Breast epithelium (tissue), 4 donors: ENCODE measurements at regions not wholly inside any gene's neighbourhood (a gene's known extent, or its start where the extent isn't known, plus 50 kb on each side); places are given as distances from the start of the nearest gene placed in this dataset.

Experiments used
- DNase-seq, 2 donors: peaks; one replicate each; pipeline ENCODE4 v3.0.0-alpha.2; 2019; ENCODE audit warnings: low spot score in 2 of 2
- H3K27ac ChIP-seq, 2 donors: fragments of 200-600 bp; sonication (generic) in 1 of 2; one replicate each; pipeline ENCODE4 v1.5.1; 2016 to 2019; ENCODE audit warnings: mild to moderate bottlenecking in 1 of 2
- H3K27me3 ChIP-seq, 2 donors: fragments of 200-600 bp; sonication (generic) in 1 of 2; one replicate each; pipeline versions ENCODE4 v1.5.1 to v1.6.0; 2017 to 2019; ENCODE audit warnings: control low read depth in 1 of 2, mild to moderate bottlenecking in 1 of 2
- H3K36me3 ChIP-seq: fragments of 200-600 bp; one replicate; pipeline ENCODE4 v1.5.1; 2019
- H3K4me1 ChIP-seq, 2 donors: fragments of 200-600 bp; sonication (generic); one replicate each; pipeline ENCODE4 v1.5.1; 2016 to 2019; ENCODE audit warnings: control low read depth in 1 of 2
- H3K4me3 ChIP-seq, 3 donors: fragments of 200-600 bp; sonication (generic); 1 replicate in 2 of 3; 2 replicates in 1 of 3; pipeline ENCODE4 v1.5.1; 2016 to 2019; ENCODE audit warnings: mild to moderate bottlenecking in 3 of 3, moderate library complexity in 2 of 3
- H3K9me3 ChIP-seq, 2 donors: fragments of 200-600 bp; sonication (generic) in 1 of 2; one replicate each; pipeline ENCODE4 v1.5.1; 2016 to 2019; ENCODE audit warnings: control low read depth in 1 of 2
- CTCF ChIP-seq, 3 donors: fragments of 450-650 bp; IDR thresholded peaks; one replicate each; pipeline ENCODE4 v1.5.1; 2016 to 2017; ENCODE audit warnings: antibody characterized with exemption in 3 of 3, mild to moderate bottlenecking in 3 of 3, moderate library complexity in 3 of 3
- POLR2A ChIP-seq: fragments of 450-650 bp; IDR thresholded peaks from one replicate; pipeline ENCODE4 v1.6.1; 2016; ENCODE audit warnings: antibody characterized with exemption, mild to moderate bottlenecking, moderate library complexity
- POLR2AphosphoS5 ChIP-seq, 3 donors: sonication (generic); formaldehyde crosslinking; IDR thresholded peaks; one replicate each; pipeline ENCODE4 v1.6.1; 2017; ENCODE audit warnings: antibody characterized with exemption in 3 of 3
- intact Hi-C: fragments of 100-400 bp; cut with DNase I; formaldehyde crosslinking; loops from one replicate; pipeline ENCODE4 v1.15.1; 2023; ENCODE audit warnings: low total_unique reads

- no peaks in the 10 kb centered on the region for H3K9me3 ChIP-seq
- H3K27ac ChIP-seq, result no peak overlapping the region
- no peaks in the 10 kb centered on the region for H3K4me1 ChIP-seq
- DNase-seq, result no peak
- intact Hi-C loops, result no loop called here
- no peaks in the 10 kb centered on the region for H3K36me3 ChIP-seq
- TF ChIP-seq POLR2A (no peak), POLR2AphosphoS5 (IDR thresholded peaks at IDR 0.05) (no peak), CTCF (IDR thresholded peaks at IDR 0.05) (no peak)
- no peak overlapping the region for H3K4me3 ChIP-seq
- no peaks in the 10 kb centered on the region for H3K27me3 ChIP-seq
These were observed 158.8 kb upstream of the SMIM21 start for GRCh38 chr18:75586130-75586889.

DNA sequence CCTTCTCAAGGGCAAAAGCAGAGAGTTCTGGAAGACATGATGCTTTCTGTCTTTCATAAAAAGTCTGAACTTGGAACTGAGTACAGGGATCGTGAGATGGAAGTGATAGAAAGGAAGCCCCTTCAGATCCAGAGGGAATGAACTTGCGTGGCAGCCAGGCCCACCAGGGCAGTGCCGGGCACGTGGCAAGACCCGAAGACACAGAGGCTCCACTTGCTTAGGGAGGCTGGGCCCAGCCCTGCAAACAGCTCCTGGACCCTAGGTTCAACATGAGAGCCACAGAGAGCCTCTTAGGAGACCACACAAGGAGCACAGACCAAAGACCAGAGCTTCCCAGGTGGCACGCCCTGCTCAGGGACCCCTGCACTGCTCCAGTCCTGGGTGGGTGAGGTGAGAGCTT lies 155.4 kb upstream of the SMIM21 start:
- H3K27me3 ChIP-seq, result no peaks in the 10 kb centered on the region
- intact Hi-C loops, result no loop called here
- no peaks in the 10 kb centered on the region for H3K36me3 ChIP-seq
- H3K27ac ChIP-seq, result no peak overlapping the region
- H3K9me3 ChIP-seq, result no peaks in the 10 kb centered on the region
- DNase-seq, result no peak
- TF ChIP-seq CTCF (IDR thresholded peaks at IDR 0.05) (no peak), POLR2AphosphoS5 (IDR thresholded peaks at IDR 0.05) (no peak), POLR2A (no peak)
- H3K4me3 ChIP-seq, result no peak overlapping the region
- no peaks in the 10 kb centered on the region for H3K4me1 ChIP-seq

DNA sequence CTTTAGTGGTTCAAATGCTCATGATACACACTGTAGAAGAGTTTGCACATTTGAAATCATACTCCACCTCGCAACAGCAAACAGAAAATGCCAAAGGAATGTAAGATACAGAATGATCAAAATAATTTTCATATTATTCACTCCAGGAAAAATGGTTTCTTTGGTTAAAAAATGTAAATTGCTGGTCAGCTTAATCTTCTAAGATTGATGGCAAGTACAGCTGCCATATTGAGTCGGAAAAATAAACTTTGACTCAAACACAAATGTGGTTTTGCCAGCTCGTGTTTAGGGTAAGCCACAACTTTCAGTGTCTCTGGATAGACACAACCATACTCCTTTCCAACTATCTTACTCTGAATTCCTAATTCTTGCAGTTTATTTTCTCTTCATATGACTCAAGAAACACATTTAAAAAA lies 154.9 kb upstream of the SMIM21 start:
- DNase-seq, result no peak
- TF ChIP-seq POLR2AphosphoS5 (IDR thresholded peaks at IDR 0.05) (no peak), POLR2A (no peak), CTCF (IDR thresholded peaks at IDR 0.05) (no peak)
- no peak overlapping the region for H3K27ac ChIP-seq
- H3K4me1 ChIP-seq, result no peaks in the 10 kb centered on the region
- H3K27me3 ChIP-seq, result no peaks in the 10 kb centered on the region
- H3K36me3 ChIP-seq, result no peaks in the 10 kb centered on the region
- intact Hi-C loops, result no loop called here
- no peak overlapping the region for H3K4me3 ChIP-seq
- no peaks in the 10 kb centered on the region for H3K9me3 ChIP-seq

DNA sequence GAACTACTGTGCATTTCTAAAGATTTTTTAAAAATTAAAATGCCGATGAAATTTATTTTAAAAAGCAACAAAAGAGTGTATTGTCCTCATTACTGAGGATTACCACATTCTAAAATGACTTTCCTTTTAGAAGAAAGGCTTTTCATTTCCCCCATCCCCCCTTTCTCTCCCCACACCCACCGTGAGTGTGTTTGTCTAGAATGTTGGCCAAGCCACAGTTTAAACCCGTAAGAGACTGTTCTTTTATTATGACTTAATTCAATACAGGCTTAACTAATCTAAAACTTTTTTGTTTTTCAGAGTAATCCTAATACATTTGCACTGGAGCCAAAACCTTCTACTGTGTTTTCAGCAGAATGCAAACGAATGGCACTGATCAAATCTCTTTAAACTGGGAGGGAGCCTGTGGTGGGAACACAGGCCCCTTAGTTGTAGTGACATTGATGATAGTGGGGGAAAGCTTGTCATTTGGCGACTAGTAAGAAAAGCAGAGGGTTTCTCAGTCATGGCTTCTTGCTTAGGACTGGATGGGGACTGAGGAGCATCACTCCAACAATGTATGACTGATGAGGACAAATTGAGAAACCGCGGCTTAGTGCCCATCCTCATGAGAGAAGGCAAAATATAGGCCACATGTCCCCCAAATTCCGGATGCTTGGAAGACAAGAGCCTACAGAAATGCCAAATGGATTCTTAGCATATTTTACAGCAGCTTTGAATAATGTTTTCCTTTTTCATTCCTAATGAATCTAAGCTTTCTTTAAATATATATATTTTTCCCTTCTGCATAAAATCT lies 154.0 kb upstream of the SMIM21 start:
- Histone ChIP-seq H3K4me1 (no peaks in the 10 kb centered on the region), H3K9me3 (no peaks in the 10 kb centered on the region), H3K27ac (no peak overlapping the region), H3K27me3 (no peaks in the 10 kb centered on the region), H3K36me3 (no peaks in the 10 kb centered on the region), H3K4me3 (no peak overlapping the region)
- TF ChIP-seq POLR2AphosphoS5 (IDR thresholded peaks at IDR 0.05) (no peak), CTCF (IDR thresholded peaks at IDR 0.05) (no peak), POLR2A (no peak)
- no peak for DNase-seq
- intact Hi-C loops, result no loop called here

- Histone ChIP-seq H3K4me1 (no peaks in the 10 kb centered on the region), H3K27me3 (no peaks in the 10 kb centered on the region), H3K27ac (no peak overlapping the region), H3K9me3 (no peaks in the 10 kb centered on the region), H3K36me3 (no peaks in the 10 kb centered on the region), H3K4me3 (no peak overlapping the region)
- TF ChIP-seq POLR2A (no peak), POLR2AphosphoS5 (IDR thresholded peaks at IDR 0.05) (no peak), CTCF (IDR thresholded peaks at IDR 0.05) (no peak)
- DNase-seq, result no peak
- intact Hi-C loops, result no loop called here
These were observed 146.7 kb upstream of the SMIM21 start for GRCh38 chr18:75574187-75574586.
